HG03139 (cell line): ENCODE measurements at regions not wholly inside any gene's neighbourhood (a gene's known extent, or its start where the extent isn't known, plus 50 kb on each side); places are given as distances from the start of the nearest gene placed in this dataset.

Experiments
- ATAC-seq: cut with Tn5 transposase; IDR thresholded peaks from one replicate; pipeline ENCODE4 v1.9.1; 2021; ENCODE audit not compliant: unreplicated experiment

GRCh38 chr16:79449067-79449769, 151.3 kb downstream of the MAF start:
- no peak for ATAC-seq

- no peak for ATAC-seq
These were observed 156.0 kb downstream of the MAF start for GRCh38 chr16:79444572-79444971.

GRCh38 chr16:79439901-79440300, 160.6 kb downstream of the MAF start:
- no peak for ATAC-seq

- no peak for ATAC-seq
These were observed 162.5 kb downstream of the MAF start for GRCh38 chr16:79437764-79438751.

GRCh38 chr16:79436885-79437284, 163.7 kb downstream of the MAF start:
- no peak for ATAC-seq

GRCh38 chr16:79434771-79435170, 165.8 kb downstream of the MAF start:
- no peak for ATAC-seq

- no peak for ATAC-seq
These were observed 166.4 kb downstream of the MAF start for GRCh38 chr16:79434092-79434491.

- ATAC-seq, result no peak
These were observed 168.6 kb downstream of the MAF start for GRCh38 chr16:79431923-79432322.

- ATAC-seq, result no peak
These were observed 170.3 kb downstream of the MAF start for GRCh38 chr16:79430191-79430678.

GRCh38 chr16:79429381-79430190, 171.0 kb downstream of the MAF start:
- no peak for ATAC-seq

- ATAC-seq, result no peak
These were observed 173.9 kb downstream of the MAF start for GRCh38 chr16:79426663-79427062.

GRCh38 chr16:79422064-79422463, 178.5 kb downstream of the MAF start:
- no peak for ATAC-seq

GRCh38 chr16:79421126-79421525, 179.4 kb downstream of the MAF start:
- no peak for ATAC-seq

- ATAC-seq, result no peak
These were observed 180.0 kb downstream of the MAF start for GRCh38 chr16:79420493-79420892.

- no peak for ATAC-seq
These were observed 181.4 kb downstream of the MAF start for GRCh38 chr16:79419148-79419547.

- no peak for ATAC-seq
These were observed 182.9 kb downstream of the MAF start for GRCh38 chr16:79417601-79418008.

GRCh38 chr16:79415983-79416640, 184.4 kb downstream of the MAF start:
- ATAC-seq, result no peak

GRCh38 chr16:79412783-79413225, 187.7 kb downstream of the MAF start:
- no peak for ATAC-seq

GRCh38 chr16:79411805-79412204, 188.7 kb downstream of the MAF start:
- ATAC-seq, result no peak

- ATAC-seq, result no peak
These were observed 189.2 kb downstream of the MAF start for GRCh38 chr16:79411357-79411756.
